Right lobe of liver (tissue), 6 donors: ENCODE measurements at regions not wholly inside any gene's neighbourhood (a gene's known extent, or its start where the extent isn't known, plus 50 kb on each side); places are given as distances from the start of the nearest gene placed in this dataset.
"Not testable (repeated sequence)": the region's sequence is repeated elsewhere in the genome, so short reads cannot be mapped to it uniquely, and the experiment has no call there.

Source experiments
- ATAC-seq, 4 donors: fragments of 200-7000 bp; cut with Tn5 transposase; one replicate each; pipeline ENCODE4 v1.9.1; 2020; ENCODE audit warnings: mild to moderate bottlenecking in 4 of 4, moderate library complexity in 4 of 4
- DNase-seq, 3 donors: peaks; one replicate each; pipeline ENCODE4 v3.0.0-alpha.2; 2020
- H3K27ac ChIP-seq, 3 donors: fragments of 200-600 bp; one replicate each; pipeline ENCODE4 v1.8.0; 2022
- H3K27me3 ChIP-seq, 2 donors: fragments of 200-600 bp; one replicate each; pipeline ENCODE4 v1.8.0; 2022
- H3K36me3 ChIP-seq, 4 donors: fragments of 200-600 bp; sonication (generic) in 1 of 4; one replicate each; pipeline versions ENCODE4 v1.5.1 to v1.8.0; 2017 to 2022; ENCODE audit warnings: control low read depth in 1 of 4
- H3K4me1 ChIP-seq, 4 donors: fragments of 200-600 bp; sonication (generic) in 1 of 4; one replicate each; pipeline versions ENCODE4 v1.5.1 to v1.8.0; 2017 to 2022; ENCODE audit warnings: control low read depth in 1 of 4
- H3K4me3 ChIP-seq, 3 donors: fragments of 200-600 bp; one replicate each; pipeline ENCODE4 v1.8.0; 2022
- H3K9me3 ChIP-seq, 4 donors: fragments of 200-600 bp; sonication (generic) in 1 of 4; one replicate each; pipeline versions ENCODE4 v1.5.1 to v1.8.0; 2017 to 2022; ENCODE audit warnings: control low read depth in 1 of 4
- POLR2A ChIP-seq: fragments of 450-650 bp; IDR thresholded peaks from one replicate; pipeline ENCODE4 v1.6.1; 2017; ENCODE audit warnings: antibody characterized with exemption, mild to moderate bottlenecking
- WGBS: methylation state at CpG from one replicate; pipeline ENCODE4 v1.1.6; 2018; ENCODE audit warnings: low coverage, low lambda C conversion rate; ENCODE audit not compliant: insufficient coverage; ENCODE audit errors: missing lambda C conversion rate; 5-methylcytosine and 5-hydroxymethylcytosine counted together
- intact Hi-C, 2 donors: fragments of 100-400 bp; cut with DNase I; formaldehyde crosslinking; loops; one replicate each; pipeline versions ENCODE4 v1.11.2 to v1.14.1; 2022
- TF ChIP-seq, protein P1 (sequence below), 4 donors: fragments of 200-600 bp in 3 of 4; fragments of 450-650 bp in 1 of 4; IDR thresholded peaks; one replicate each; pipeline versions ENCODE4 v1.5.1 to v1.8.0; 2016 to 2022; ENCODE audit warnings: antibody characterized with exemption in 4 of 4, mild to moderate bottlenecking in 2 of 4
- donor health status: DM: no; HTN: yes; CAD: no.
- donor health status: DM: no; HTN: no; CAD: no.
- donor health status: DM: no; HTN: no; CAD: no.
- donor health status: DM: no; HTN: yes; CAD: no.
- donor health status: DM: no; HTN: yes; CAD: no.

GRCh38 chr22:34623580-34623979 is 442.4 kb upstream of the ISX start:
- no peaks in the 10 kb centered on the region for H3K4me1 ChIP-seq
- TF ChIP-seq, protein P1, sequence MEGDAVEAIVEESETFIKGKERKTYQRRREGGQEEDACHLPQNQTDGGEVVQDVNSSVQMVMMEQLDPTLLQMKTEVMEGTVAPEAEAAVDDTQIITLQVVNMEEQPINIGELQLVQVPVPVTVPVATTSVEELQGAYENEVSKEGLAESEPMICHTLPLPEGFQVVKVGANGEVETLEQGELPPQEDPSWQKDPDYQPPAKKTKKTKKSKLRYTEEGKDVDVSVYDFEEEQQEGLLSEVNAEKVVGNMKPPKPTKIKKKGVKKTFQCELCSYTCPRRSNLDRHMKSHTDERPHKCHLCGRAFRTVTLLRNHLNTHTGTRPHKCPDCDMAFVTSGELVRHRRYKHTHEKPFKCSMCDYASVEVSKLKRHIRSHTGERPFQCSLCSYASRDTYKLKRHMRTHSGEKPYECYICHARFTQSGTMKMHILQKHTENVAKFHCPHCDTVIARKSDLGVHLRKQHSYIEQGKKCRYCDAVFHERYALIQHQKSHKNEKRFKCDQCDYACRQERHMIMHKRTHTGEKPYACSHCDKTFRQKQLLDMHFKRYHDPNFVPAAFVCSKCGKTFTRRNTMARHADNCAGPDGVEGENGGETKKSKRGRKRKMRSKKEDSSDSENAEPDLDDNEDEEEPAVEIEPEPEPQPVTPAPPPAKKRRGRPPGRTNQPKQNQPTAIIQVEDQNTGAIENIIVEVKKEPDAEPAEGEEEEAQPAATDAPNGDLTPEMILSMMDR (IDR thresholded peaks at IDR 0.05): no peak
- no peak for TF ChIP-seq POLR2A
- no peak overlapping the region for H3K4me3 ChIP-seq
- no peak overlapping the region for H3K27ac ChIP-seq
- H3K27me3 ChIP-seq: no peaks in the 10 kb centered on the region
- 53% methylated on average over 3 of the region's 4 CpGs for WGBS
- DNase-seq (no peak), ATAC-seq (no peak)
- no peaks in the 10 kb centered on the region for H3K9me3 ChIP-seq
- H3K36me3 ChIP-seq: no peaks in the 10 kb centered on the region
- intact Hi-C loops: no loop called here

DNA sequence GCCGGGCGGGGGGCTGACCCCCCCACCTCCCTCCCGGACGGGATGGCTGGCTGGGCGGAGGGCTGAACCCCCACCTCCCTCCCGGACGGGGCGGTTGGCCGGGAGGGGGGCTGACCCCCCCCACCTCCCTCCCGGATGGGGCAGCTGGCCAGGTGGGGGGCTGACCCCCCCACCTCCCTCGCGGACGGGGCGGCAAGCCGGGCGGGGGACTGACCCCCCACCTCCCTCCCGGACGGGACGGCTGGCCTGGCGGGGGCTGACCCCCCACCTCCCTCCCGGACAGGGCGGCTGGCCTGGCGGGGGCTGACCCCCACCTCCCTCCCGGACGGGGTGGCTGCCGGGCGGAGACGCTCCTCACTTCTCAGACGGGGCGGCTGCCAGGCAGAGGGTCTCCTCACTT is 440.1 kb upstream of the ISX start:
- no CpG with 5 or more reads among the region's 30 CpGs for WGBS
- H3K4me1 ChIP-seq, H3K9me3 ChIP-seq, H3K27me3 ChIP-seq, H3K36me3 ChIP-seq, H3K27ac ChIP-seq, DNase-seq, intact Hi-C loops, H3K4me3 ChIP-seq, ATAC-seq: not testable (repeated sequence)

- no peak overlapping the region for H3K27ac ChIP-seq
- TF ChIP-seq, protein P1 (IDR thresholded peaks at IDR 0.05): no peak
- no peak for TF ChIP-seq POLR2A
- H3K4me1 ChIP-seq: no peaks in the 10 kb centered on the region
- H3K4me3 ChIP-seq: no peak overlapping the region
- WGBS: 11% methylated on average over 2 of the region's 2 CpGs
- H3K9me3 ChIP-seq: no peaks in the 10 kb centered on the region
- ATAC-seq (no peak), DNase-seq (no peak)
- intact Hi-C loops: no loop called here
- peaks cover 0 to 4% of the 10 kb centered on the region in 2 donors for H3K27me3 ChIP-seq
- H3K36me3 ChIP-seq: no peaks in the 10 kb centered on the region
Measured at GRCh38 chr22:34638128-34638527, 427.8 kb upstream of the ISX start.

DNA sequence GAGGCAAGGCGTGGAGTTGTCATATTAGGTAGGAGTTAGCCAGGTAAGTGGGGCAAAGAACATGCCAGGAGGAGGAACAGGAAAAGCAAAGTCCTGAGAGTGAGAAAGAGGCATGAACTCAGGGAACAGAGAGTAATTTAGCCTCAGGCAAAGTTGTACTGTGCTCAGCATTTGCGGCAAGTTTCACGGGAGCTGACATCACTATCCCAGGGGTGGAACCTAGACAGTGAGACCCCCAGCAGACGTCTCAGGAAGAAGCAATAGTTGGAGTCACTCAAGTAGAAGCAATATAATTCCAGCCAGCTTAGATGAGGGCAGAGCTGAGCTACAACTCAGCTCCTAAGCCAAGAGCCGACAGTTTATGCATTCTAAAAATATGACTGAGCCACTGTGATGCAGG is 426.0 kb upstream of the ISX start:
- Histone ChIP-seq H3K36me3 (no peaks in the 10 kb centered on the region), H3K9me3 (no peaks in the 10 kb centered on the region), H3K27ac (no peak overlapping the region), H3K4me1 (no peaks in the 10 kb centered on the region), H3K4me3 (no peak overlapping the region), H3K27me3 (peaks cover 0 to under 1% of the 10 kb centered on the region in 2 donors)
- DNase-seq: no peak
- intact Hi-C loops: no loop called here
- no peak for TF ChIP-seq POLR2A
- TF ChIP-seq, protein P1 (IDR thresholded peaks at IDR 0.05): no peak
- ATAC-seq: no peak
- 50% methylated on average over 2 of the region's 5 CpGs for WGBS

DNA sequence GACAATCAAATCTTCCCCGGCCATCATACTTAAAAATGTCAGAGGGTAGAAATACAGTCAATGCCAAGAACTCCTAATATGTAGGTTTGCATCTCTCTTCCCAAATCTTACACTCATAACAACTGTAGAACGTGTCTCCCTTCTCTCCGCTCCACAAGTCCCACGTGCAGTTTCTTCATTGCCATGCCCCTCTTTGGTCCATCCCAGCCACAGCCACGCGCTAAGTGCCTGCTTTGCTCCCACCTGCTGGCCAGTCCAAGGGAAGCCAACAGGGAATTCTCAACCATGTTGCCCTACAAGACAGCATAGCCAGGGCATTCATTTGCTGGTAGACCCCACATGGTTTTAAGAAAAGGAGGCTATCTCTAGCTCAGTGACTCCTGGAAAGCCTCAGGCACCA is 420.6 kb upstream of the ISX start:
- WGBS: 48% methylated on average over 6 of the region's 6 CpGs
- H3K27me3 ChIP-seq: no peaks in the 10 kb centered on the region
- no peaks in the 10 kb centered on the region for H3K9me3 ChIP-seq
- ATAC-seq (no peak), DNase-seq (no peak)
- H3K4me1 ChIP-seq: no peaks in the 10 kb centered on the region
- no peaks in the 10 kb centered on the region for H3K36me3 ChIP-seq
- TF ChIP-seq, protein P1 (IDR thresholded peaks at IDR 0.05): no peak
- TF ChIP-seq POLR2A: no peak
- no peak overlapping the region for H3K27ac ChIP-seq
- H3K4me3 ChIP-seq: no peak overlapping the region
- intact Hi-C loops: no loop called here
